ENCODE measurements at regions not wholly inside any gene's neighbourhood (a gene's known extent, or its start where the extent isn't known, plus 50 kb on each side); places are given as distances from the start of the nearest gene placed in this dataset.

DNA sequence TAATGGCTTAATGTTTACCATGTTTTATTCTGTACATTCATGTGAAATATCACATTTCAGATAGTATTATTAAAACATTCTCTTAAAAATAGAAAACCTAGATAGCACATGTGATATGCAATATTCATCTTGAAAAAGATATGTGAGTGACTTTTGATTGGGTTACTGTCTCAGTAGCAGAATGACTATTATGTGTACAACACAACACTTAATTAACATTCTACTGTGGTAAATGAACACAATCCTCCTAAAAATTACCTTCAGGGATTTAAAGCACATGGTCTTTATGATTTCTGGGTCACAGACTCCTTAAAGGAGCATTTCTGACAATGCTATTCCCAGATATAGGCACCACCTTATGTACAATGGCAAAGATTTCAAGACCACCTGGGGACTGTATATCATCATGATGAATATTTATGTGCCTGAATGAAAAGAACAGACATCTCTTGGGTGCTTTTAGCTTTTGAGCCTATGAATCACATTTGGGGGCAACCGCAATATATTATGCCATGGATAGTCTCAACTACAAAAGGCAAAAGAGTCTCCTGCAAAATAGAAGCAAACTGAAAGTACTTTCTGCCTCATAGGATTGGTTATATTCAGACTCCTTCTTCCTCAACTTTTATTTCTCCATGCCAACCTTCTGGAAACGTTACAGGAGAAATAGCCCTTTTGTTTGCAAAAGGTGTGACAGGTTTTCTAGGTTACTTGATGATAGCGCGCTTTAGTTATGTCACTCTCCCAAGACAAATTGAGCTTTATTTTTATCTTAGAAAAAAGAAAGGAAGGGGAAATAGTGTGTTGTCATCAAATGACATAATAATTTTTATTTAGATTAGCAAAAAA, 259.0 kb downstream of the CALCRL start:
- no peak for TF ChIP-seq CTCF (IDR thresholded peaks at IDR 0.05; ENCODE audit: low read length)
- no peak for TF ChIP-seq EZH2 (IDR thresholded peaks at IDR 0.05; ENCODE audit: borderline replicate concordance, low read length)
